ENCODE measurements at regions not wholly inside any gene's neighbourhood (a gene's known extent, or its start where the extent isn't known, plus 50 kb on each side); places are given as distances from the start of the nearest gene placed in this dataset.

DNA sequence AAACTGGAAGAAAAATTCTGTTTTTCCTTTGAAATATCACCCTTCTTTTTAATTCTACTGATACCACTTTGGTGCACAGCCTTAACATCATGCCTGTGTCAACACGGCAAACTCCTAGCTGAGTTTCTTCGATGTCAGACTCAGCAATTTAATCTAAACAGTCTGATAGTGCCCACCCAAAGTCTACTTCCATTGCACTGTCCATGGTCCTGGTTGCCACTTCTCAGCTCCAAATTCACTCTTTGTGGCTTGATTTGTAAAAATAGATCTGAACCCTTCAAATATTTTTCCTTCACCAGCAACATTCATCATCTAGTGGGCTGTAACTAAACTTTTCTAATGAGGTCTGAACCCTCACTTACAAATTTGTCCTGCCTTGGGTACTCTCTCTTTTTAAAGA is 107.8 kb downstream of the NUDT12 start:
- TF ChIP-seq CTCF (IDR thresholded peaks at IDR 0.05; ENCODE audit: insufficient read depth, low read depth, low read length) (no peak), EZH2 (IDR thresholded peaks at IDR 0.05; ENCODE audit: insufficient read depth, low read length) (no peak)

All from astrocyte (in vitro differentiated cells and primary cell).